Mucosa of descending colon (tissue), 3 donors: ENCODE measurements at regions not wholly inside any gene's neighbourhood (a gene's known extent, or its start where the extent isn't known, plus 50 kb on each side); places are given as distances from the start of the nearest gene placed in this dataset.

ENCODE experiments used
- ATAC-seq: fragments of 200-7000 bp; cut with Tn5 transposase; one replicate; pipeline ENCODE4 v1.9.1; 2020; ENCODE audit warnings: mild to moderate bottlenecking, moderate library complexity
- DNase-seq, 3 donors: peaks; one replicate each; pipeline ENCODE4 v3.0.0-alpha.2; 2020
- H3K36me3 ChIP-seq: fragments of 200-600 bp; one replicate; pipeline ENCODE4 v1.8.0; 2021; ENCODE audit warnings: low read depth, mild to moderate bottlenecking
- H3K4me1 ChIP-seq: fragments of 200-600 bp; one replicate; pipeline ENCODE4 v1.8.0; 2021; ENCODE audit warnings: low read depth, mild to moderate bottlenecking
- H3K4me3 ChIP-seq: fragments of 200-600 bp; one replicate; pipeline ENCODE4 v1.8.0; 2021; ENCODE audit warnings: mild to moderate bottlenecking
- H3K9me3 ChIP-seq: fragments of 200-600 bp; one replicate; pipeline ENCODE4 v1.8.0; 2021; ENCODE audit warnings: mild to moderate bottlenecking
- intact Hi-C, 2 donors: fragments of 100-400 bp; cut with DNase I in 1 of 2; cut with micrococcal nuclease in 1 of 2; formaldehyde crosslinking; loops; one replicate each; pipeline versions ENCODE4 v1.11.0 to v1.11.1; 2022; cut with DNase I, micrococcal nuclease
- TF ChIP-seq, protein P1 (sequence below): fragments of 200-600 bp; IDR thresholded peaks from one replicate; pipeline ENCODE4 v1.8.0; 2022; ENCODE audit warnings: antibody characterized with exemption, mild to moderate bottlenecking
- donor health status: DM: no; HTN: no; CAD: no; lungs with moderate emphysema.
- donor health status: DM: no; HTN: no; CAD: no.
- donor health status: DM: no; HTN: yes; CAD: no.

DNA sequence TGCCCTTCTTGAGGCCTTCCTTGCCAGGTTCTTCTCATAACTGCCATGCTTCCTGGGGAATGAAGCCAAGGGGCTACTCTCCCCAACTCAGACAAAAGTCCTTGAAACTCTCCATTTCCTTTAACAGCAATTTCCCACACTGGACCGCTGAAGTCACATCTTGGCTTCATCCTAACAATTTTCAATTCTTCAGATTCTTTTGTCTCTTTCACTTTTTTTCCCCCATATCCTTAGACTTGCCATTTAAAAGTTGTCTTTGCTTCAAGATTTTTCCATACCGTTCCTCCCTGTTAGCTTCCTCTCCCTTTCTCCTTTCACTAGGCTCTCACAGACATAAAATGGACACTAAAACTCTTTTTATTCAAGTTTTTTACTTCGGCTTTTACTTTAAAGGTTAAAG lies 93.1 kb upstream of the ITGA1 start:
- Histone ChIP-seq H3K4me1 (no peaks in the 10 kb centered on the region), H3K36me3 (no peaks in the 10 kb centered on the region)
- intact Hi-C loops = no loop called here

GRCh38 chr5:52702877-52703276 lies 84.8 kb upstream of the ITGA1 start:
- ATAC-seq (no peak), DNase-seq (no peak)
- Histone ChIP-seq H3K9me3 (no peaks in the 10 kb centered on the region), H3K36me3 (no peaks in the 10 kb centered on the region), H3K4me1 (no peaks in the 10 kb centered on the region), H3K4me3 (no peak overlapping the region)
- TF ChIP-seq, protein P1, sequence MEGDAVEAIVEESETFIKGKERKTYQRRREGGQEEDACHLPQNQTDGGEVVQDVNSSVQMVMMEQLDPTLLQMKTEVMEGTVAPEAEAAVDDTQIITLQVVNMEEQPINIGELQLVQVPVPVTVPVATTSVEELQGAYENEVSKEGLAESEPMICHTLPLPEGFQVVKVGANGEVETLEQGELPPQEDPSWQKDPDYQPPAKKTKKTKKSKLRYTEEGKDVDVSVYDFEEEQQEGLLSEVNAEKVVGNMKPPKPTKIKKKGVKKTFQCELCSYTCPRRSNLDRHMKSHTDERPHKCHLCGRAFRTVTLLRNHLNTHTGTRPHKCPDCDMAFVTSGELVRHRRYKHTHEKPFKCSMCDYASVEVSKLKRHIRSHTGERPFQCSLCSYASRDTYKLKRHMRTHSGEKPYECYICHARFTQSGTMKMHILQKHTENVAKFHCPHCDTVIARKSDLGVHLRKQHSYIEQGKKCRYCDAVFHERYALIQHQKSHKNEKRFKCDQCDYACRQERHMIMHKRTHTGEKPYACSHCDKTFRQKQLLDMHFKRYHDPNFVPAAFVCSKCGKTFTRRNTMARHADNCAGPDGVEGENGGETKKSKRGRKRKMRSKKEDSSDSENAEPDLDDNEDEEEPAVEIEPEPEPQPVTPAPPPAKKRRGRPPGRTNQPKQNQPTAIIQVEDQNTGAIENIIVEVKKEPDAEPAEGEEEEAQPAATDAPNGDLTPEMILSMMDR = no peak
- intact Hi-C loops = no loop called here

More for the DNA sequence above, 93.1 kb upstream of the ITGA1 start:
- Histone ChIP-seq H3K9me3 (no peaks in the 10 kb centered on the region), H3K4me3 (no peak overlapping the region)
- ATAC-seq = no peak
- no peak for DNase-seq
- TF ChIP-seq, protein P1 = no peak

DNA sequence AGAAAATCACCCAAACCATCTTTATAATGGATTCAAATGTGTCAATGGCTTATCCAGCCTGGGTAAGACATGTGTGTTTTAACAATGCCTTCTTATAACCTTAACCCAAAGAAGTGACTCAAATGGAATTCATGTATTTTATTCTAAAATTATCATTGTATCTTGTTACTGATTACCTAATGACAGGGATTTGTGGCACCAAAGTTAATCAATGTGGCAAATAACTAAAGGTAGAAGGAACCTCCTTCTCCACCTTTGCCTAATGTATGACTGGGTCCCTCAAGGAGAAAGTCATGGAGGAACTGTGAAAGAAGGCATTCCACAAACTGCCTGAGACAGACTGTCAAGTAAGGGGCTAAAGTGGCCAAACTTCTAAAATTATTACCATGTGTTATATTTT lies 84.4 kb upstream of the ITGA1 start:
- DNase-seq = no peak
- H3K36me3 ChIP-seq = no peaks in the 10 kb centered on the region
- no peaks in the 10 kb centered on the region for H3K9me3 ChIP-seq
- intact Hi-C loops = no loop called here
- no peak overlapping the region for H3K4me3 ChIP-seq
- no peak for ATAC-seq
- H3K4me1 ChIP-seq = no peaks in the 10 kb centered on the region
- TF ChIP-seq, protein P1 = no peak

DNA sequence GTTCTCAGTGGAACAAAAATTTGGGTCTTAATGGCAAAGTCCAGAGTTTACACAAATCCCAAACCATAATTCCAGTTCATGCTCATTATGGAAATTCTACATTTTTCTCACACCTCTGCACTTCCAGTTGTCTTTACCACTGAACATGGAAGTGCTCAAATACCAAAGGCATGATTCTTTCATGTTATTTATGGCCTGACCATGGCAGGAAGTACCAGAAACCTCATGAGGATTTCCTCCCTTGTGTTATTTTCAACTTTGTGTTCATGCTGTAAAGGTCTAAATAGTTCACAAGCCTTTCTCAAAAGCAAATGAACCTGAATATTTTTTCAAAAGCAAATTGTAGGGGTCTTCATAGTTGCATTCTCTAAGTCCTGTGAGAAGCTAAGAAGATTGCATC lies 82.0 kb upstream of the ITGA1 start:
- intact Hi-C loops = no loop called here
- ATAC-seq (no peak), DNase-seq (peak in 1 of 3 donors; percentile 12)
- H3K9me3 ChIP-seq = no peaks in the 10 kb centered on the region
- H3K36me3 ChIP-seq = no peaks in the 10 kb centered on the region
- peaks cover 12% of the 10 kb centered on the region for H3K4me1 ChIP-seq
- TF ChIP-seq, protein P1 = no peak
- no peak overlapping the region for H3K4me3 ChIP-seq

DNA sequence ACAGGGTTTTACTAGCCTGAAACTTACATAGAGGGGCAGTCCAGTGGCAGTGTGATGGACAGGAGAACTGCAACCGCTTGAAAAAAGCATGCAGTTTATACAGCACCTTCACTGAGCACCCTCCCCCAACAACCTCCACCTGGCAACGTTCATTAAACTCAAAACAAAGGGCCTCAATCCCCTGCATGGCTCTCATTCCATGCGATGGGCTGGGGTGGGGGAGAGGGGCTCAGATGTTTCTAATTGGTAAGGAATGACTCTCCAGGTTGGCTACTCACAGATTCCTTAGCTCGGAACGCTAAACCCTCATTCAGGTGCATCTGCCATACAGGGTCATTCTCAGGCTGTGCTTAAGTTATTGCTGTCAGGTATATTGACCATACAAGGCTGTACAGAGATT lies 80.9 kb upstream of the ITGA1 start:
- DNase-seq (no peak), ATAC-seq (no peak)
- TF ChIP-seq, protein P1 = no peak
- intact Hi-C loops = no loop called here
- no peak overlapping the region for H3K4me3 ChIP-seq
- H3K36me3 ChIP-seq = no peaks in the 10 kb centered on the region
- peaks cover 18% of the 10 kb centered on the region for H3K4me1 ChIP-seq
- no peaks in the 10 kb centered on the region for H3K9me3 ChIP-seq

GRCh38 chr5:52707616-52708015 lies 80.1 kb upstream of the ITGA1 start:
- H3K9me3 ChIP-seq = no peaks in the 10 kb centered on the region
- DNase-seq (no peak), ATAC-seq (no peak)
- H3K4me1 ChIP-seq = peaks cover 18% of the 10 kb centered on the region
- no peaks in the 10 kb centered on the region for H3K36me3 ChIP-seq
- TF ChIP-seq, protein P1 = no peak
- intact Hi-C loops = no loop called here
- H3K4me3 ChIP-seq = no peak overlapping the region
